Superior temporal gyrus (tissue), 1 donor: ENCODE measurements at regions not wholly inside any gene's neighbourhood (a gene's known extent, or its start where the extent isn't known, plus 50 kb on each side); places are given as distances from the start of the nearest gene placed in this dataset.

Experiments
- DNase-seq: peaks from one replicate; pipeline ENCODE4 v3.0.0-alpha.2; 2016; ENCODE audit errors: extremely low spot score

GRCh38 chr1:75984781-75985180, 52.6 kb upstream of the ASB17 start:
- DNase-seq, result no peak

- no peak for DNase-seq
Observed at GRCh38 chr1:75985827-75986226, 53.6 kb upstream of the ASB17 start.

DNA sequence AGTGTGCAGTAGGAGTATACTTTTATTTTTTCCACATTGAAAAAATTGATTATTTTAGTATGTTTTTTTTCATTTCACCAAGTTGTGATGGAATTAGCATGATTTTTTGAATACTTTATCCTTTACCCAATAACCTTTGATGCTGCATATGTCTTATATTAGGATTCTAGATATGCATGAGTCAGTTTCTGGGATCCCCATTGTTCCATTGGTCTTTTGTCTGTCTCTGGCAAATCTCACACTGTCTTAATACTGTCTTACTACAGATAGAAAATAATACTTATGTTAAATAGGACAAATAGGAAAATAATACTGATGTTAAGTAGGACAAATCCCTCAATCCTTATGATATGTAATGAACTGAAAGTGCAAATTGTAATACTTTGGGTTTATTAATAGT, 54.3 kb upstream of the ASB17 start:
- no peak for DNase-seq

DNA sequence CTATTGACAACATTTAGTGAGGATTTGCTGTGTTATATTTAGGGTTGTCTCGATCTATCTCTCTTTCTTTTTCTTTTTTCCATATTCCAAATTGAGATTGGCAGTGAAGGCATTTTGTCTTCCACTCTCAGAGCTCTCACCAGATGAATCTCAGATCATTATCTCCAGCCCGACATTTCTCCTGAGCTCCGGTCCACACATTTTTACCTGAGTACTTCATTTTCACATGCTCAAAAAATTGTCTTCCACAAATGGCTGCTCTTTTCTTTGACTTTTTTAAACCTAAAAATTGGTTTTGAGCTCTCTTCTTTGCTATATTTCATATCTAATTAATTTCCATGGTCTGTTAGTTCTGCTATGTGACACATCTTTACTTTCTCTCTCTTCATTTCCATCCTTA, 56.9 kb upstream of the ASB17 start:
- no peak for DNase-seq

- no peak for DNase-seq
Observed at GRCh38 chr1:75990686-75991085, 58.5 kb upstream of the ASB17 start.

- DNase-seq, result peak; percentile 94
Observed at GRCh38 chr1:75991497-75992114, 59.4 kb upstream of the ASB17 start.

GRCh38 chr1:75992312-75992711, 60.1 kb upstream of the ASB17 start:
- no peak for DNase-seq

GRCh38 chr1:75993661-75994060, 61.5 kb upstream of the ASB17 start:
- DNase-seq, result no peak

GRCh38 chr1:75996196-75996595, 64.0 kb upstream of the ASB17 start:
- no peak for DNase-seq

DNA sequence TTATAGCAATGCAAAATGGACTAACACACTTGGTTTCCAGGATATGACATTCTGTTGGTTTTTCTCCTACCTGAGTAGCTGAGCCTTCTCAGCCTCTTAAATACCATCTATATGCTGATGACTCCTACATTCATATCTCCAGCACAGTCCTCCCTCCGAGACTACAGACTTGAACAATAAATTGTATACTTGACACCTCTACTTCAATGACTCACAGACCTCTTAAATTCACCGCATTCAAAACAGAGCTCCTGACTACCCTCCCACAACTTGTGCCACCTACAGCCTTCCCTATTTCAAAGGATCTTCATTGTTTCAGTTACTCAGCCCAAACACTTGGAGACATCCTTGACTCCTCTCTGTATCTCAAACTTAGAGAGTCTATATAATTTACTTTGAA, 66.8 kb upstream of the ASB17 start:
- no peak for DNase-seq

GRCh38 chr1:76003946-76004345, 70.6 kb upstream of the ST6GALNAC3 start:
- no peak for DNase-seq

DNA sequence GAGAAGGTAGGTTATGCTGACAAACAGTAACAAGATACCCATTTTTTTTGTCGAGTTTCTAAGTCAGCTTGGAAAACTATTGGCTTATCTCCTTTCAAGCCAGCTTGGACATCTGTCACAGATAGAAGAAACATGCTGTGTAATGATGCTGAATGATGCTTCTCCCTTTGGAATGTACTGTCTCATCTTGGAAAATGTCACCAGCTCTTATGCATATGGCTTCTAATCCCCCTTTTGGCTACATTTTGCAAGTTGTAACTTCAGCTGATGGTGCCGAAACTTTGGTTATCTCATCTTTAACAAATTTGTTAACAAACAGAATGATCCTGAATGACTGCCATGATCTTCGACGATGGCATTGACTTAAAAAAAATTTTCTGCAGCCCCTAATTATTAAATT, 68.8 kb upstream of the ST6GALNAC3 start:
- no peak for DNase-seq

GRCh38 chr1:76006234-76006633, 68.3 kb upstream of the ST6GALNAC3 start:
- no peak for DNase-seq

- DNase-seq, result no peak
Observed at GRCh38 chr1:76010802-76011201, 63.7 kb upstream of the ST6GALNAC3 start.

- DNase-seq, result no peak
Observed at GRCh38 chr1:76012341-76013205, 62.0 kb upstream of the ST6GALNAC3 start.

DNA sequence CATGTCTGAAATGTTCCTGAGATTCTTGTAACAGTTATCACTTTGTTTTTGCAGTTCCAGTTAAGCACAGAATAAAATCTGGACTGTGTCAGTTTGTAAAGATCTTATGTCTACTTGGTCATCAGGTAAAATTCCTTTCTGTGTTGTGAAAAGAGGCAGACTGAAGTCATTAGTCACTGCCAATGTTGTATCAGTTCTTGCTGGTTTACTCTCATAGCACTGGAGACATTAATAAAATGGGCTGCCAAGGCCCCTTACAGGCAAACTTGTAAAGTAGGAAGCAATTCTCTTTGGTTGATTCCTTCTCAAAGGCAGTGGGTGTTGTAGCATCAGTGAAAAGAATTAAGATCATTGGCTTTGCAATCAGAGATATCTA, 61.4 kb upstream of the ST6GALNAC3 start:
- no peak for DNase-seq

DNA sequence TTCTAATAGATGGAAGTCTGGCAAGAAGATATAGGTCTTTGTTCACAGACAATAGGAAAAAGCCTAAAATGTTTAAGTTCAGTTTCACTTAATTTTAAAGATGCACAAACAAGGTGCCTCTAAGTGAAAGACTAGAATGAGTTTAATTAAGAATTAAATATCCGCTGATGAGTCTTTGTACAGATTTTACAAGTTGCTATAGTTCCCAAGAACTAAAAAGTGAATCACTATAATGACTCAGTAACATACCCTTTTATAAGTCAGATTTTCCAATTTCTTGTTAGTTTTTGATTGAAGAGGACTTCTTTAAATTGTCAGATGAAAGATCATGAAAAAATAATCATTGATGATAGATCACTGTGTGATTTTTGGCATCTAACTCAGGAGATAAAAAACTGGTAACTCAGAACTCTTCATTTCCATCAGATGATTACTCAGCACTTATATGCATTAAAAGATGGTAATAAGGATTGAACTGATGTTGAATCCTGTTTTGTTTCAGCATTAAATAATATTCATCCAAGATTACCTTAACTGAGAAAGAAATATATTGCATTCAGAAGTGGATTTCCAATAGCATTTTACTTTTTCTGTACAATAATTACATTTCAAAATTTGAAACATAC, 59.0 kb upstream of the ST6GALNAC3 start:
- no peak for DNase-seq

DNA sequence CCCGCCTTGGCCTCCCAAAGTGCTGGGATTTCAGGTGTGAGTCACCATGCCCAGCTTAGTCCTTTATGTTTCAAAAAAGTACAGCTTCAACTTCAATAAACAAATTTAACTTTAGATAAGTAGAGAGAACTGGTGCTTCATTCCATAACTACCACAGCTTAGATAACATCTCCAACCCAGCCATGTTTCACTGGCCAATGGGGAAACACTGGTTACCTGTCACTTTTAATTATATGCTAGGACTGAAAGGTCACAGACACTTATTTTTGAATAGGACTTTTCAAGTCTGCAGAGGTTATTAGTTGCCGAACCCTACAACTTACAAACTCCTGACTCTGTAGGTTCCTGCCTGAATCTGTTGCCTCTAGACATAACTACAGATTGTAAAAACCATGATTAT, 56.5 kb upstream of the ST6GALNAC3 start:
- DNase-seq, result no peak

GRCh38 chr1:76021846-76022245, 52.7 kb upstream of the ST6GALNAC3 start:
- no peak for DNase-seq

GRCh38 chr1:76023669-76024435, 50.7 kb upstream of the ST6GALNAC3 start:
- DNase-seq, result no peak
